ENCODE measurements at regions not wholly inside any gene's neighbourhood (a gene's known extent, or its start where the extent isn't known, plus 50 kb on each side); places are given as distances from the start of the nearest gene placed in this dataset.

DNA sequence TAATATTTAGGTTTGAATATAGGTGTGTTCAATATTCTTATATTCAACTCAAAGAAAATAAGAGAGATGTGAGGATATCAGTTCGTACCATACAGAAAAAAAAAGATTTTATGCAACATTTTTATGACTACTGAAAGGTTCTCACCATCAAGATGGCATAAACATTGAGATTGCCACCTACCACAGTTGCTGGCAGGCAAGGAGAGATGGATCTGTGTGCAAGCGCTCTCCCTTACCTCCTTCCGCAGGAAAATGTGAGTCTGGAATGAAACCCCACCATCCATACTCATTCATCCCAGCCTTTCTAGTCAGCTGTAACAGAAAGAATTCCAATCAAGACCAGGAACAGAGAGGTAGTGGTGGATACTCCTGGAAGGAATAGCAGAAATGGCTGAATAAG, 376.9 kb downstream of the PPP3CA start:
- in situ Hi-C loops (cut with HindIII; ENCODE audit: low sequenced_read_pairs), result no loop called here
- TF ChIP-seq, protein P1, sequence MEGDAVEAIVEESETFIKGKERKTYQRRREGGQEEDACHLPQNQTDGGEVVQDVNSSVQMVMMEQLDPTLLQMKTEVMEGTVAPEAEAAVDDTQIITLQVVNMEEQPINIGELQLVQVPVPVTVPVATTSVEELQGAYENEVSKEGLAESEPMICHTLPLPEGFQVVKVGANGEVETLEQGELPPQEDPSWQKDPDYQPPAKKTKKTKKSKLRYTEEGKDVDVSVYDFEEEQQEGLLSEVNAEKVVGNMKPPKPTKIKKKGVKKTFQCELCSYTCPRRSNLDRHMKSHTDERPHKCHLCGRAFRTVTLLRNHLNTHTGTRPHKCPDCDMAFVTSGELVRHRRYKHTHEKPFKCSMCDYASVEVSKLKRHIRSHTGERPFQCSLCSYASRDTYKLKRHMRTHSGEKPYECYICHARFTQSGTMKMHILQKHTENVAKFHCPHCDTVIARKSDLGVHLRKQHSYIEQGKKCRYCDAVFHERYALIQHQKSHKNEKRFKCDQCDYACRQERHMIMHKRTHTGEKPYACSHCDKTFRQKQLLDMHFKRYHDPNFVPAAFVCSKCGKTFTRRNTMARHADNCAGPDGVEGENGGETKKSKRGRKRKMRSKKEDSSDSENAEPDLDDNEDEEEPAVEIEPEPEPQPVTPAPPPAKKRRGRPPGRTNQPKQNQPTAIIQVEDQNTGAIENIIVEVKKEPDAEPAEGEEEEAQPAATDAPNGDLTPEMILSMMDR (IDR thresholded peaks at IDR 0.05; ENCODE audit: low read depth, low read length, missing control alignments), result no peak
- H3K4me3 ChIP-seq (ENCODE audit: low read depth, low read length), result no peak overlapping the region

DNA sequence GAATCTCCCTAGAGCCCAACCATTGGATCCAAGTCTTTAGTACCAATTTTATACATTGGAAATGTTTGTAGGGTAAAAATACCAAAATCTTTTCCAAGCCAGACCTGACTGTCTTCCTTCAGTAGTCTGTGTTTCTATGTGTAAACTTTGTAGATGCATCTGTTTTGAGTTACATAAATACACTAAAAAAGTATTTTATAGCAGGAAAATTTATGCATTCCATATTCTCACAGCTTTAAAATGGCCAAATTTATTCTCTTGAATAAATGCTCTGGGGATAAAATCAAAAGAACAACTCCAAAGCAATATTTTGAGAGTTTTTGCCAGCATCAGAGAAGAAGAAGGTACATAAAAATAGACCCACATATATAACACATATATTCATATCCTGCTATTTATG, 377.4 kb downstream of the PPP3CA start:
- TF ChIP-seq, protein P1 (IDR thresholded peaks at IDR 0.05; ENCODE audit: low read depth, low read length, missing control alignments), result no peak
- in situ Hi-C loops (cut with HindIII; ENCODE audit: low sequenced_read_pairs), result no loop called here
- no peak overlapping the region for H3K4me3 ChIP-seq (ENCODE audit: low read depth, low read length)
- no peak for DNase-seq (ENCODE audit: low read depth)

More for the DNA sequence above, 376.9 kb downstream of the PPP3CA start:
- no peak for DNase-seq (ENCODE audit: low read depth)

GRCh38 chr4:100968046-100968445, 379.3 kb downstream of the PPP3CA start:
- no peak overlapping the region for H3K4me3 ChIP-seq (ENCODE audit: low read depth, low read length)
- TF ChIP-seq, protein P1 (IDR thresholded peaks at IDR 0.05; ENCODE audit: low read depth, low read length, missing control alignments), result no peak
- in situ Hi-C loops (cut with HindIII; ENCODE audit: low sequenced_read_pairs), result no loop called here
- DNase-seq (ENCODE audit: low read depth), result no peak

GRCh38 chr4:100963627-100964026, 383.7 kb downstream of the PPP3CA start:
- TF ChIP-seq, protein P1 (IDR thresholded peaks at IDR 0.05; ENCODE audit: low read depth, low read length, missing control alignments), result no peak
- H3K4me3 ChIP-seq (ENCODE audit: low read depth, low read length), result no peak overlapping the region
- no peak for DNase-seq (ENCODE audit: low read depth)
- in situ Hi-C loops (cut with HindIII; ENCODE audit: low sequenced_read_pairs), result no loop called here

DNA sequence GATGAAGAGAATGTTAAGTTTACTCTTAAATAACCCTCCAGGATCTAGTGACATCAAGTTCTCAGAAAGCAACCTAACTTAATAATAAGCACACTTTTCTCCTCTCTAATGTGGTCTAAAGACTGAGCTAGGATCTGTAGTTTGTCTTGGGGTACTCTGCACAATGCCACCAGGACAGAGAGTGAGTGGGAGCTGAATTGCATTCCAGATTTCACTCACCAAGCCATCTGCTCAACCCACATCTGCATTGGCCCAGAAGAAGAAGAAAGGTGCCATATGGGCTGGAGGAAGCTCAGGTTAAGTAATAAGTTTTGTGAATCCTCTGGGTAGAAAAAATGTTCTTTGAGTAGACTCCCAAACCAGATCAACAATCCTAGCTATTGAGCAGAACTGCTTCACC, 384.6 kb downstream of the PPP3CA start:
- TF ChIP-seq, protein P1 (IDR thresholded peaks at IDR 0.05; ENCODE audit: low read depth, low read length, missing control alignments), result no peak
- no peak overlapping the region for H3K4me3 ChIP-seq (ENCODE audit: low read depth, low read length)
- in situ Hi-C loops (cut with HindIII; ENCODE audit: low sequenced_read_pairs), result no loop called here
- DNase-seq (ENCODE audit: low read depth), result no peak

DNA sequence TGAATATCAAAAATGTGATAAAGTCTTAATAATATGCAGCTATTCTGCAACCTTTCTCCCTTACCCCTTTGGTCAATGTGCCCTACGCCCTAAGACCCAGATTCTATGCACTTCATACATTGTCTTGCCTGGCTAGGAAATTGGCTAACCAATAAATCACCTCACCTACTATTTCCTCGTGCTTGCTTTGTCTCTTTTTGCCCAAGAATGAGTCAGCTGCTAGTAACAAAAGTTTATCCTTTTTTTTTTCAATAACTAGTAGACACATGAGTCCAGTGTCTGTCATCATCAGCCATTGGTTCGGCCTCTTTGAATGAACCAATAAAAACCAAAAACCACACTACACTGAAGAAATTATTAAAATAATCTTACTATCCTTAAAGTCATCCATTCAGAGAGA, 387.1 kb downstream of the PPP3CA start:
- in situ Hi-C loops (cut with HindIII; ENCODE audit: low sequenced_read_pairs), result no loop called here
- no peak for DNase-seq (ENCODE audit: low read depth)
- TF ChIP-seq, protein P1 (IDR thresholded peaks at IDR 0.05; ENCODE audit: low read depth, low read length, missing control alignments), result no peak

GRCh38 chr4:100954046-100954445, 393.3 kb downstream of the PPP3CA start:
- in situ Hi-C loops (cut with HindIII; ENCODE audit: low sequenced_read_pairs), result no loop called here
- DNase-seq (ENCODE audit: low read depth), result no peak
- H3K4me3 ChIP-seq (ENCODE audit: low read depth, low read length), result no peak overlapping the region
- TF ChIP-seq, protein P1 (IDR thresholded peaks at IDR 0.05; ENCODE audit: low read depth, low read length, missing control alignments), result no peak

More for the DNA sequence above, 387.1 kb downstream of the PPP3CA start:
- no peak overlapping the region for H3K4me3 ChIP-seq (ENCODE audit: low read depth, low read length)

Measured in astrocyte of the cerebellum (primary cell).